ENCODE measurements at regions not wholly inside any gene's neighbourhood (a gene's known extent, or its start where the extent isn't known, plus 50 kb on each side); places are given as distances from the start of the nearest gene placed in this dataset.

GRCh38 chr11:13220148-13220547 is 57.4 kb upstream of the BMAL1 start:
- TF ChIP-seq GATA2 (IDR thresholded peaks at IDR 0.05; ENCODE audit: insufficient read depth, insufficient read length, low read depth, low read length) (no peak), POLR2AphosphoS5 (IDR thresholded peaks at IDR 0.05; ENCODE audit: insufficient read depth, low read depth, low read length) (no peak), CTCF (IDR thresholded peaks at IDR 0.05; ENCODE audit: extremely low read depth in 1 of 2, insufficient read depth in 1 of 2, low read depth in 1 of 2, low read length in 2 of 2) (no peak), EZH2 (IDR thresholded peaks at IDR 0.05; ENCODE audit: borderline replicate concordance, low read depth, low read length, severe bottlenecking) (no peak)

All from endothelial cell of umbilical vein (primary cell).